ENCODE measurements at regions not wholly inside any gene's neighbourhood (a gene's known extent, or its start where the extent isn't known, plus 50 kb on each side); places are given as distances from the start of the nearest gene placed in this dataset.

- no peak for DNase-seq
- H4K20me1 ChIP-seq (ENCODE audit: insufficient read depth, low read length), result no peaks in the 10 kb centered on the region
- ChIA-PET POLR2A (ENCODE audit: unreplicated experiment) (no interaction called here), CTCF (interaction anchor here (1.0 kb wide), 1 partner anchor 15 kb away, joined by 3 read pairs; no protein-coding TSS in a partner anchor)
- intact Hi-C loops (cut with micrococcal nuclease) (no loop called here), dilution Hi-C loops (cut with HindIII; ENCODE audit: low sequenced_read_pairs, unreplicated experiment) (no loop called here), in situ Hi-C loops (cut with MboI; ENCODE audit: low sequenced_read_pairs) (no loop called here)
- no TSS peak for BruUV-seq (replicated peaks)
- no peak overlapping the region for H3K23ac ChIP-seq (ENCODE audit: low read depth, low read length)
- H3K27me3 ChIP-seq (ENCODE audit: control insufficient read depth, insufficient read depth, low read length), result peaks cover 2% of the 10 kb centered on the region
- no peak overlapping the region for H2BK5ac ChIP-seq (ENCODE audit: low read depth, low read length, poor library complexity, severe bottlenecking)
- no peaks in the 10 kb centered on the region for H3K4me1 ChIP-seq (ENCODE audit: control insufficient read depth, insufficient read depth, low read length)
- no peak overlapping the region for H2AK9ac ChIP-seq (replicated peaks; ENCODE audit: low read depth, low read length, poor library complexity)
- H2BK15ac ChIP-seq (ENCODE audit: low read depth, low read length), result no peak overlapping the region
- H3K79me1 ChIP-seq (ENCODE audit: low read depth in 1 of 2, low read length in 2 of 2), result no peaks in the 10 kb centered on the region
- no peak overlapping the region for H2AFZ ChIP-seq (replicated peaks; ENCODE audit: low read length, poor library complexity)
- H2BK20ac ChIP-seq (ENCODE audit: low read depth, low read length), result no peak overlapping the region
- no peak for ATAC-seq (ENCODE audit: low read depth)
- no peak overlapping the region for H4K8ac ChIP-seq (ENCODE audit: low read depth in 2 of 2, low read length in 2 of 2)
- no peaks in the 10 kb centered on the region; the same call in 1 of the 2 replicates for H3K9me1 ChIP-seq (ENCODE audit: insufficient read depth, low read length)
- H3K18ac ChIP-seq (ENCODE audit: low read depth, low read length), result no peak overlapping the region
- H3K4me2 ChIP-seq (ENCODE audit: low read depth, low read length), result no peak overlapping the region
- no peak overlapping the region for H4K5ac ChIP-seq (ENCODE audit: low read depth, low read length)
- H3K36me3 ChIP-seq (ENCODE audit: control insufficient read depth, insufficient read depth, low read length), result no peaks in the 10 kb centered on the region
- no peak overlapping the region for H3K4me3 ChIP-seq (ENCODE audit: insufficient read depth, low read depth, low read length)
- H3K14ac ChIP-seq (replicated peaks; ENCODE audit: low read depth, low read length), result no peak overlapping the region
- TF ChIP-seq RFX5 (IDR thresholded peaks at IDR 0.05; ENCODE audit: low read depth, low read length) (no peak), NFE2L2 (IDR thresholded peaks at IDR 0.05; ENCODE audit: low read depth, low read length) (no peak), MAZ (IDR thresholded peaks at IDR 0.05; ENCODE audit: borderline replicate concordance, low read depth, low read length) (no peak), CHD1 (IDR thresholded peaks at IDR 0.05; ENCODE audit: low read depth, low read length) (no peak), CEBPB (IDR thresholded peaks at IDR 0.05; ENCODE audit: low read depth, low read length) (no peak), RCOR1 (IDR thresholded peaks at IDR 0.05; ENCODE audit: insufficient replicate concordance, low read length) (no peak), BHLHE40 (IDR thresholded peaks at IDR 0.05; ENCODE audit: low read depth, low read length) (no peak), POLR2A (IDR thresholded peaks at IDR 0.05; ENCODE audit: low read depth, low read length) (no peak), SMC3 (IDR thresholded peaks at IDR 0.05; ENCODE audit: low read depth, low read length) (no peak), RAD21 (IDR thresholded peaks at IDR 0.05; ENCODE audit: low read length) (no peak), ELK1 (IDR thresholded peaks at IDR 0.05; ENCODE audit: borderline replicate concordance, low read depth, low read length) (no peak), CTCF (conservative IDR thresholded peaks at IDR 0.05; ENCODE audit: low read depth, low read length) (no peak), MXI1 (IDR thresholded peaks at IDR 0.05; ENCODE audit: borderline replicate concordance, low read depth, low read length) (no peak), MAFK (IDR thresholded peaks at IDR 0.05; ENCODE audit: low read depth, low read length) (no peak), FOS (IDR thresholded peaks at IDR 0.05; ENCODE audit: low read depth, low read length) (no peak)
- TF ChIP-seq, protein P1, sequence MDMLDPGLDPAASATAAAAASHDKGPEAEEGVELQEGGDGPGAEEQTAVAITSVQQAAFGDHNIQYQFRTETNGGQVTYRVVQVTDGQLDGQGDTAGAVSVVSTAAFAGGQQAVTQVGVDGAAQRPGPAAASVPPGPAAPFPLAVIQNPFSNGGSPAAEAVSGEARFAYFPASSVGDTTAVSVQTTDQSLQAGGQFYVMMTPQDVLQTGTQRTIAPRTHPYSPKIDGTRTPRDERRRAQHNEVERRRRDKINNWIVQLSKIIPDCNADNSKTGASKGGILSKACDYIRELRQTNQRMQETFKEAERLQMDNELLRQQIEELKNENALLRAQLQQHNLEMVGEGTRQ (IDR thresholded peaks at IDR 0.05; ENCODE audit: low read depth, low read length), result no peak
- no peak overlapping the region for H3K9ac ChIP-seq (ENCODE audit: low read depth, low read length)
- H3K56ac ChIP-seq (ENCODE audit: extremely low read depth, insufficient read depth, low read length), result no peak overlapping the region
- no peak overlapping the region for H3K4ac ChIP-seq (ENCODE audit: low read depth, low read length)
- H4K91ac ChIP-seq (ENCODE audit: insufficient read depth, low read depth, low read length), result no peak overlapping the region
- no peak overlapping the region for H2AK5ac ChIP-seq (ENCODE audit: low read depth, low read length)
- H3K27ac ChIP-seq (ENCODE audit: insufficient read depth, low read length), result no peak overlapping the region
- no peak overlapping the region for H2BK120ac ChIP-seq (ENCODE audit: low read depth, low read length)
- no CpG with 5 or more reads among the region's 3 CpGs for WGBS, 2 experiments (ENCODE audit: extremely low coverage in 2 of 2, insufficient read length in 1 of 2)
- H3K9me3 ChIP-seq (ENCODE audit: control insufficient read depth, insufficient read depth, low read length), result no peaks in the 10 kb centered on the region
Measured at GRCh38 chr15:47650564-47650963, 66.7 kb upstream of the SEMA6D start.

Data from IMR-90 (cell line).